B cell (primary cell): ENCODE measurements at regions not wholly inside any gene's neighbourhood (a gene's known extent, or its start where the extent isn't known, plus 50 kb on each side); places are given as distances from the start of the nearest gene placed in this dataset.

Experiments used
- ATAC-seq: fragments of 200-7000 bp; cut with Tn5 transposase; one replicate; pipeline ENCODE4 v1.10.0; 2021; ENCODE audit warnings: low read depth, mild to moderate bottlenecking, moderate number of reproducible peaks, moderate library complexity
- CTCF ChIA-PET: fragments of 350-600 bp; sonication (Branson Sonifier 250); formaldehyde crosslinking; loops from one replicate; lab custom pipeline; 2021; ENCODE audit warnings: antibody characterized with exemption, inconsistent platforms; lab: Charles Lee
- POLR2A ChIA-PET: fragments of 350-600 bp; sonication (Branson Sonifier 250); formaldehyde crosslinking; loops from one replicate; lab custom pipeline; 2021; ENCODE audit warnings: antibody characterized with exemption; lab: Charles Lee
- DNase-seq: peaks from one replicate; pipeline ENCODE4 v3.0.0; 2013
- H2AFZ ChIP-seq: 2 replicates; pipeline ENCODE4 v1.6.1; 2012; ENCODE audit warnings: mild to moderate bottlenecking, low read depth, low read length; ENCODE audit not compliant: insufficient read depth, poor library complexity, severe bottlenecking
- H3K27ac ChIP-seq, 2 donors: 1 replicate in 1 of 2; 2 replicates in 1 of 2; pipeline ENCODE4 v1.5.1; 2012 to 2013; ENCODE audit warnings: low read length in 2 of 2, mild to moderate bottlenecking in 2 of 2, moderate library complexity in 1 of 2
- H3K27me3 ChIP-seq, 4 experiments: fragments of 200-600 bp in 1 of 4; sonication (generic) in 1 of 4; replicated peaks in 1 of 4; 1 replicate in 2 of 4; 2 replicates in 2 of 4; pipeline versions ENCODE4 v1.6.1 to v1.7.0; 2013 to 2016; ENCODE audit warnings: low read length in 3 of 4, mild to moderate bottlenecking in 2 of 4, mixed read lengths in 1 of 4, moderate library complexity in 1 of 4; ENCODE audit not compliant: insufficient read depth in 4 of 4, control insufficient read depth in 3 of 4; ENCODE audit errors: control extremely low read depth in 1 of 4
- H3K36me3 ChIP-seq, 2 experiments: replicated peaks in 1 of 2; 1 replicate in 1 of 2; 2 replicates in 1 of 2; pipeline versions ENCODE4 v1.6.1 to v1.7.1; 2013; ENCODE audit warnings: low read length in 1 of 2; ENCODE audit not compliant: insufficient read depth in 2 of 2, control insufficient read depth in 1 of 2; ENCODE audit errors: control extremely low read depth in 1 of 2, extremely low read depth in 1 of 2
- H3K4me1 ChIP-seq, 2 donors: fragments of 200-600 bp in 1 of 2; sonication (generic) in 1 of 2; 1 replicate in 1 of 2; 2 replicates in 1 of 2; pipeline versions ENCODE4 v1.5.1 to v1.6.1; 2013 to 2017; ENCODE audit warnings: low read length in 2 of 2; ENCODE audit not compliant: control insufficient read depth in 2 of 2, insufficient read depth in 2 of 2
- H3K4me2 ChIP-seq: replicated peaks from 2 replicates; pipeline ENCODE3; 2012; ENCODE audit warnings: mild to moderate bottlenecking, low read depth, low read length; ENCODE audit not compliant: poor library complexity, severe bottlenecking
- H3K4me3 ChIP-seq, 5 experiments: fragments of 200-600 bp in 1 of 5; sonication (generic) in 1 of 5; 1 replicate in 3 of 5; 2 replicates in 2 of 5; pipeline versions ENCODE4 v1.5.1 to v1.7.0; 2011 to 2016; ENCODE audit warnings: low read length in 4 of 5, mild to moderate bottlenecking in 4 of 5, low read depth in 2 of 5, control low read depth in 1 of 5, moderate library complexity in 1 of 5; ENCODE audit not compliant: insufficient read depth in 1 of 5; ENCODE audit errors: control extremely low read depth in 1 of 5, extremely low read depth in 1 of 5
- H3K79me2 ChIP-seq: fragments of 200-600 bp; sonication (generic); one replicate; pipeline ENCODE4 v1.6.0; 2016; ENCODE audit warnings: low read length; ENCODE audit not compliant: control insufficient read depth, insufficient read depth
- H3K9ac ChIP-seq: fragments of 200-600 bp; sonication (generic); 2 replicates; pipeline ENCODE4 v1.6.1; 2017; ENCODE audit warnings: mild to moderate bottlenecking, low read length, moderate library complexity
- H3K9me3 ChIP-seq, 3 donors: one replicate each; pipeline versions ENCODE4 v1.6.1 to v1.7.1; 2013; ENCODE audit warnings: low read length in 2 of 3; ENCODE audit not compliant: control insufficient read depth in 2 of 3, insufficient read depth in 1 of 3; ENCODE audit errors: control extremely low read depth in 1 of 3
- H4K20me1 ChIP-seq: 2 replicates; pipeline ENCODE4 v1.6.0; 2012; ENCODE audit warnings: mild to moderate bottlenecking, low read length; ENCODE audit not compliant: insufficient read depth, control insufficient read depth, poor library complexity, severe bottlenecking
- H3K27ac Mint-ChIP-seq: one replicate; pipeline ENCODE4 v1.8.0; 2021; ENCODE audit warnings: mixed read lengths
- H3K27me3 Mint-ChIP-seq: one replicate; pipeline ENCODE4 v1.8.0; 2021; ENCODE audit warnings: mixed read lengths
- H3K4me1 Mint-ChIP-seq: one replicate; pipeline ENCODE4 v1.8.0; 2021; ENCODE audit warnings: mixed read lengths
- H3K4me3 Mint-ChIP-seq: one replicate; pipeline ENCODE4 v1.8.0; 2021; ENCODE audit warnings: mixed read lengths
- H3K9me3 Mint-ChIP-seq: one replicate; pipeline ENCODE4 v1.8.0; 2022; ENCODE audit warnings: mixed read lengths; ENCODE audit not compliant: insufficient read depth
- CTCF ChIP-seq: fragments of 200-600 bp; IDR thresholded peaks from one replicate; pipeline ENCODE4 v1.8.0; 2022; ENCODE audit warnings: antibody characterized with exemption, mild to moderate bottlenecking
- EZH2 ChIP-seq: IDR thresholded peaks from 2 replicates; pipeline ENCODE4 v1.6.1; 2012; ENCODE audit warnings: borderline replicate concordance, low read depth, mild to moderate bottlenecking, moderate library complexity, low read length; ENCODE audit not compliant: insufficient read depth, poor library complexity, severe bottlenecking
- WGBS: methylation state at CpG from one replicate; pipeline ENCODE4 v1.1.5; 2013; ENCODE audit warnings: missing lambda C conversion rate; ENCODE audit not compliant: insufficient coverage; 5-methylcytosine and 5-hydroxymethylcytosine counted together
- intact Hi-C: fragments of 100-400 bp; cut with micrococcal nuclease; formaldehyde crosslinking; loops from one replicate; pipeline ENCODE4 v1.10.0; 2022

- no peaks in the 10 kb centered on the region for H3K36me3 ChIP-seq
- H3K79me2 ChIP-seq, result no peaks in the 10 kb centered on the region
- ChIA-PET CTCF (no interaction called here), POLR2A (no interaction called here)
- no peaks in the 10 kb centered on the region for H4K20me1 ChIP-seq
- no peaks in the 10 kb centered on the region for H3K27me3 Mint-ChIP-seq
- intact Hi-C loops, result no loop called here
- H3K9me3 ChIP-seq, result no peaks in the 10 kb centered on the region
- no peak overlapping the region for H3K27ac Mint-ChIP-seq
- no peak overlapping the region for H2AFZ ChIP-seq
- H3K4me2 ChIP-seq, result no peak overlapping the region
- no peak overlapping the region for H3K9ac ChIP-seq
- TF ChIP-seq EZH2 (no peak), CTCF (no peak)
- no peak for ATAC-seq
- H3K4me1 ChIP-seq, result no peaks in the 10 kb centered on the region
- H3K4me1 Mint-ChIP-seq, result peaks cover 4% of the 10 kb centered on the region
- no peaks in the 10 kb centered on the region for H3K9me3 Mint-ChIP-seq
- no peak overlapping the region for H3K4me3 Mint-ChIP-seq
- no CpG with 5 or more reads among the region's 1 CpG for WGBS
- H3K27me3 ChIP-seq, result no peaks in the 10 kb centered on the region
- no peak overlapping the region for H3K27ac ChIP-seq
- H3K4me3 ChIP-seq, result no peak overlapping the region
- DNase-seq, result no peak
Observed at GRCh38 chr5:33319151-33319550, 121.6 kb upstream of the TARS1 start.

GRCh38 chr5:33319841-33320240 is 120.9 kb upstream of the TARS1 start:
- Histone ChIP-seq H3K36me3 (no peaks in the 10 kb centered on the region), H3K4me2 (no peak overlapping the region), H4K20me1 (no peaks in the 10 kb centered on the region), H3K9me3 (no peaks in the 10 kb centered on the region), H2AFZ (no peak overlapping the region), H3K9ac (no peak overlapping the region), H3K79me2 (no peaks in the 10 kb centered on the region), H3K27ac (no peak overlapping the region), H3K4me1 (no peaks in the 10 kb centered on the region), H3K4me3 (no peak overlapping the region), H3K27me3 (no peaks in the 10 kb centered on the region)
- CTCF ChIA-PET, result no interaction called here
- Mint-ChIP-seq H3K9me3 (no peaks in the 10 kb centered on the region), H3K4me3 (no peak overlapping the region), H3K27me3 (no peaks in the 10 kb centered on the region), H3K27ac (no peak overlapping the region), H3K4me1 (peaks cover 4% of the 10 kb centered on the region)
- DNase-seq (no peak), ATAC-seq (no peak)
- TF ChIP-seq CTCF (no peak), EZH2 (no peak)
- POLR2A ChIA-PET, result no interaction called here
- WGBS, result 7% methylated on average over 1 of the region's 1 CpG
- intact Hi-C loops, result no loop called here
